ENCODE measurements at regions not wholly inside any gene's neighbourhood (a gene's known extent, or its start where the extent isn't known, plus 50 kb on each side); places are given as distances from the start of the nearest gene placed in this dataset.

- no peak for TF ChIP-seq CTCF (IDR thresholded peaks at IDR 0.05 in 2 of 3, conservative IDR thresholded peaks at IDR 0.05 in 1 of 3; ENCODE audit: borderline replicate concordance in 1 of 3, insufficient read depth in 1 of 3, low read depth in 2 of 3, low read length in 2 of 3)
- no peak for TF ChIP-seq ZFX (IDR thresholded peaks at IDR 0.05)
- TF ChIP-seq EZH2 (IDR thresholded peaks at IDR 0.05): no peak
Observed at GRCh38 chr9:1647776-1648175, 367.4 kb upstream of the SMARCA2 start.

Data from HCT116 (cell line).